A673 (cell line): ENCODE measurements at regions not wholly inside any gene's neighbourhood (a gene's known extent, or its start where the extent isn't known, plus 50 kb on each side); places are given as distances from the start of the nearest gene placed in this dataset.

Experiments used
- CTCF ChIP-seq: fragments of 300-800, 200-600 bp; sonication (generic); conservative IDR thresholded peaks from 2 replicates; pipeline ENCODE4 v1.5.1; 2017; ENCODE audit warnings: low read depth, mild to moderate bottlenecking, antibody characterized with exemption, low read length, moderate library complexity, mixed read lengths
- EZH2 ChIP-seq: fragments of 200-600 bp; sonication (generic); IDR thresholded peaks from 2 replicates; pipeline ENCODE4 v1.6.1; 2017; ENCODE audit warnings: borderline replicate concordance, low read depth, mild to moderate bottlenecking, mixed read lengths, antibody characterized with exemption, low read length; ENCODE audit not compliant: poor library complexity, severe bottlenecking

- TF ChIP-seq CTCF (no peak), EZH2 (no peak)
Observed at GRCh38 chrX:87045352-87045751, 472.2 kb upstream of the KLHL4 start.
